MM.1S (cell line): ENCODE measurements at regions not wholly inside any gene's neighbourhood (a gene's known extent, or its start where the extent isn't known, plus 50 kb on each side); places are given as distances from the start of the nearest gene placed in this dataset.

Experiments used
- EZH2 ChIP-seq: fragments of 300-600 bp; sonication (generic); optimal IDR thresholded peaks from 2 replicates; pipeline ENCODE3; 2017; ENCODE audit warnings: low read depth, mild to moderate bottlenecking, antibody characterized with exemption, low read length, mixed read lengths
- EZH2phosphoT487 ChIP-seq: fragments of 300-600 bp; sonication (generic); IDR thresholded peaks from 2 replicates; pipeline ENCODE4 v1.6.1; 2018; ENCODE audit warnings: antibody characterized with exemption, low read length
- TF ChIP-seq, protein P1 (sequence below): fragments of 300-600 bp; sonication (generic); IDR thresholded peaks from 2 replicates; pipeline ENCODE4 v1.5.1; 2016; ENCODE audit warnings: antibody characterized with exemption, low read length, mixed read lengths

- TF ChIP-seq, protein P1, sequence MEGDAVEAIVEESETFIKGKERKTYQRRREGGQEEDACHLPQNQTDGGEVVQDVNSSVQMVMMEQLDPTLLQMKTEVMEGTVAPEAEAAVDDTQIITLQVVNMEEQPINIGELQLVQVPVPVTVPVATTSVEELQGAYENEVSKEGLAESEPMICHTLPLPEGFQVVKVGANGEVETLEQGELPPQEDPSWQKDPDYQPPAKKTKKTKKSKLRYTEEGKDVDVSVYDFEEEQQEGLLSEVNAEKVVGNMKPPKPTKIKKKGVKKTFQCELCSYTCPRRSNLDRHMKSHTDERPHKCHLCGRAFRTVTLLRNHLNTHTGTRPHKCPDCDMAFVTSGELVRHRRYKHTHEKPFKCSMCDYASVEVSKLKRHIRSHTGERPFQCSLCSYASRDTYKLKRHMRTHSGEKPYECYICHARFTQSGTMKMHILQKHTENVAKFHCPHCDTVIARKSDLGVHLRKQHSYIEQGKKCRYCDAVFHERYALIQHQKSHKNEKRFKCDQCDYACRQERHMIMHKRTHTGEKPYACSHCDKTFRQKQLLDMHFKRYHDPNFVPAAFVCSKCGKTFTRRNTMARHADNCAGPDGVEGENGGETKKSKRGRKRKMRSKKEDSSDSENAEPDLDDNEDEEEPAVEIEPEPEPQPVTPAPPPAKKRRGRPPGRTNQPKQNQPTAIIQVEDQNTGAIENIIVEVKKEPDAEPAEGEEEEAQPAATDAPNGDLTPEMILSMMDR, result no peak
- no peak for TF ChIP-seq EZH2
- no peak for TF ChIP-seq EZH2phosphoT487
Observed at GRCh38 chr3:23646184-23646920, 159.4 kb upstream of the UBE2E1 start.
